Mesenchymal stem cell (in vitro differentiated cells and primary cell): ENCODE measurements at regions not wholly inside any gene's neighbourhood (a gene's known extent, or its start where the extent isn't known, plus 50 kb on each side); places are given as distances from the start of the nearest gene placed in this dataset.
"Not testable (repeated sequence)": the region's sequence is repeated elsewhere in the genome, so short reads cannot be mapped to it uniquely, and the experiment has no call there.

ENCODE experiments used
- DNase-seq: peaks from one replicate; pipeline ENCODE4 v3.0.0-alpha.2; 2013
- H2AFZ ChIP-seq: one replicate; pipeline ENCODE4 v1.6.1; 2013; ENCODE audit warnings: low read depth, mild to moderate bottlenecking, control low read depth, inconsistent platforms, low read length, moderate library complexity
- H2AK5ac ChIP-seq: 2 replicates; pipeline ENCODE4 v1.6.1; 2013; ENCODE audit warnings: low read length, moderate library complexity, mild to moderate bottlenecking, inconsistent platforms; ENCODE audit not compliant: severe bottlenecking
- H2BK120ac ChIP-seq: one replicate; pipeline ENCODE4 v1.6.1; 2013; ENCODE audit warnings: low read depth, mild to moderate bottlenecking, inconsistent platforms, low read length, moderate library complexity
- H2BK12ac ChIP-seq, 2 experiments: one replicate each; pipeline ENCODE4 v1.6.1; 2013; ENCODE audit warnings: inconsistent platforms in 2 of 2, low read length in 2 of 2, mild to moderate bottlenecking in 2 of 2, moderate library complexity in 2 of 2, control low read depth in 1 of 2
- H2BK15ac ChIP-seq: one replicate; pipeline ENCODE4 v1.6.1; 2013; ENCODE audit warnings: mild to moderate bottlenecking, low read depth, inconsistent platforms; ENCODE audit not compliant: poor library complexity, severe bottlenecking
- H2BK5ac ChIP-seq: 2 replicates; pipeline ENCODE4 v1.6.1; 2013; ENCODE audit warnings: low read depth, mild to moderate bottlenecking, low read length, control low read depth, inconsistent platforms; ENCODE audit not compliant: poor library complexity, severe bottlenecking
- H3K14ac ChIP-seq, 2 experiments: one replicate each; pipeline ENCODE4 v1.6.1; 2013; ENCODE audit warnings: inconsistent platforms in 2 of 2, low read length in 2 of 2, control low read depth in 1 of 2, mild to moderate bottlenecking in 1 of 2, moderate library complexity in 1 of 2
- H3K18ac ChIP-seq, 2 experiments: one replicate each; pipeline ENCODE4 v1.6.1; 2013; ENCODE audit warnings: inconsistent platforms in 2 of 2, low read length in 2 of 2, control low read depth in 1 of 2, low read depth in 1 of 2, mild to moderate bottlenecking in 1 of 2
- H3K23ac ChIP-seq, 2 experiments: one replicate each; pipeline ENCODE4 v1.6.1; 2013; ENCODE audit warnings: inconsistent platforms in 2 of 2, low read length in 2 of 2, mild to moderate bottlenecking in 2 of 2, moderate library complexity in 2 of 2, control low read depth in 1 of 2
- H3K27ac ChIP-seq: 2 replicates; pipeline ENCODE4 v1.5.1; 2013; ENCODE audit warnings: mild to moderate bottlenecking, moderate library complexity, low read length, control low read depth, inconsistent platforms; ENCODE audit not compliant: poor library complexity, severe bottlenecking
- H3K27me3 ChIP-seq, 2 experiments: 2 replicates each; pipeline versions ENCODE4 v1.6.1 to v1.7.0; 2013; ENCODE audit warnings: low read length in 2 of 2, mild to moderate bottlenecking in 2 of 2, moderate library complexity in 2 of 2, control low read depth in 1 of 2, inconsistent platforms in 1 of 2; ENCODE audit not compliant: control insufficient read depth in 1 of 2, insufficient read depth in 1 of 2
- H3K36me3 ChIP-seq, 2 experiments: 2 replicates each; pipeline versions ENCODE4 v1.6.1 to v1.7.0; 2013; ENCODE audit warnings: low read length in 2 of 2, control low read depth in 1 of 2, inconsistent platforms in 1 of 2, low read depth in 1 of 2, mild to moderate bottlenecking in 1 of 2; ENCODE audit not compliant: insufficient read depth in 2 of 2, control insufficient read depth in 1 of 2
- H3K4ac ChIP-seq, 2 experiments: one replicate each; pipeline ENCODE4 v1.6.1; 2013; ENCODE audit warnings: inconsistent platforms in 2 of 2, low read length in 2 of 2, mild to moderate bottlenecking in 2 of 2, moderate library complexity in 2 of 2, control low read depth in 1 of 2, low read depth in 1 of 2
- H3K4me1 ChIP-seq: 2 replicates; pipeline ENCODE4 v1.6.1; 2013; ENCODE audit warnings: low read depth, low read length, control low read depth; ENCODE audit not compliant: control insufficient read depth, insufficient read depth
- H3K4me2 ChIP-seq: 2 replicates; pipeline ENCODE4 v1.6.1; 2013; ENCODE audit warnings: low read length, mild to moderate bottlenecking, inconsistent platforms; ENCODE audit not compliant: poor library complexity, severe bottlenecking
- H3K4me3 ChIP-seq, 2 experiments: 2 replicates each; pipeline versions ENCODE4 v1.5.1 to v1.7.0; 2013; ENCODE audit warnings: low read length in 2 of 2, mild to moderate bottlenecking in 2 of 2, control low read depth in 1 of 2, low read depth in 1 of 2; ENCODE audit not compliant: insufficient read depth in 1 of 2
- H3K79me1 ChIP-seq: replicated peaks from 2 replicates; pipeline ENCODE4 v1.6.1; 2013; ENCODE audit warnings: mild to moderate bottlenecking, control low read depth, low read length, inconsistent platforms; ENCODE audit not compliant: poor library complexity, severe bottlenecking
- H3K9ac ChIP-seq: 2 replicates; pipeline ENCODE4 v1.7.0; 2013; ENCODE audit warnings: mild to moderate bottlenecking, low read length, moderate library complexity
- H3K9me3 ChIP-seq: 2 replicates; pipeline ENCODE4 v1.7.0; 2013; ENCODE audit warnings: mild to moderate bottlenecking, low read length; ENCODE audit not compliant: control insufficient read depth
- H4K8ac ChIP-seq: one replicate; pipeline ENCODE4 v1.6.1; 2013; ENCODE audit warnings: inconsistent platforms, mild to moderate bottlenecking, low read length, moderate library complexity
- H4K91ac ChIP-seq: one replicate; pipeline ENCODE4 v1.6.1; 2013; ENCODE audit warnings: mild to moderate bottlenecking, low read length, inconsistent platforms
- WGBS: methylation state at CpG from one replicate; pipeline ENCODE4 v1.1.7; 2013; ENCODE audit warnings: mixed read lengths; 5-methylcytosine and 5-hydroxymethylcytosine counted together

GRCh38 chr4:159926871-159927270 is 824.0 kb downstream of the RAPGEF2 start:
- no peak overlapping the region for H3K18ac ChIP-seq
- no peak overlapping the region for H3K4me2 ChIP-seq
- H3K9me3 ChIP-seq, result peaks cover 15% of the 10 kb centered on the region
- no peak overlapping the region for H2BK5ac ChIP-seq
- no peak overlapping the region for H2AK5ac ChIP-seq
- H2AFZ ChIP-seq, result no peak overlapping the region
- no peak overlapping the region for H2BK120ac ChIP-seq
- H3K36me3 ChIP-seq, result peaks cover 0 to 3% of the 10 kb centered on the region in 2 experiments
- no peaks in the 10 kb centered on the region for H3K79me1 ChIP-seq
- H3K4me3 ChIP-seq, result no peak overlapping the region
- H3K4ac ChIP-seq, result no peak overlapping the region
- DNase-seq, result no peak
- H3K4me1 ChIP-seq, result no peaks in the 10 kb centered on the region
- H3K9ac ChIP-seq, result no peak overlapping the region
- H3K23ac ChIP-seq, result no peak overlapping the region
- H4K91ac ChIP-seq, result no peak overlapping the region
- no peak overlapping the region for H4K8ac ChIP-seq
- WGBS, result 49% methylated on average over 1 of the region's 1 CpG
- H3K27me3 ChIP-seq, result no peaks in the 10 kb centered on the region
- H2BK12ac ChIP-seq, result no peak overlapping the region
- no peak overlapping the region for H3K14ac ChIP-seq
- peak overlapping the region; percentile 43 for H3K27ac ChIP-seq
- no peak overlapping the region for H2BK15ac ChIP-seq

- H2AK5ac ChIP-seq, result no peak overlapping the region
- no peak overlapping the region for H3K18ac ChIP-seq
- H3K23ac ChIP-seq, result no peak overlapping the region
- no peaks in the 10 kb centered on the region for H3K4me1 ChIP-seq
- H3K27ac ChIP-seq, result no peak overlapping the region
- no peaks in the 10 kb centered on the region for H3K27me3 ChIP-seq
- H2BK12ac ChIP-seq, result no peak overlapping the region
- H3K4ac ChIP-seq, result no peak overlapping the region
- no peaks in the 10 kb centered on the region for H3K79me1 ChIP-seq
- H2BK5ac ChIP-seq, result no peak overlapping the region
- no peak overlapping the region for H2BK120ac ChIP-seq
- no peak overlapping the region for H2AFZ ChIP-seq
- H4K8ac ChIP-seq, result no peak overlapping the region
- no peak overlapping the region for H3K4me3 ChIP-seq
- 85% methylated on average over 6 of the region's 6 CpGs for WGBS
- peaks cover 15% of the 10 kb centered on the region for H3K9me3 ChIP-seq
- no peak for DNase-seq
- no peak overlapping the region for H2BK15ac ChIP-seq
- no peak overlapping the region for H3K9ac ChIP-seq
- peaks cover 0 to 3% of the 10 kb centered on the region in 2 experiments for H3K36me3 ChIP-seq
- H3K4me2 ChIP-seq, result no peak overlapping the region
- no peak overlapping the region for H4K91ac ChIP-seq
- H3K14ac ChIP-seq, result no peak overlapping the region
Measured at GRCh38 chr4:159927781-159928180, 824.9 kb downstream of the RAPGEF2 start.

- H3K4me1 ChIP-seq, H3K36me3 ChIP-seq, H2AFZ ChIP-seq, H2BK15ac ChIP-seq, H4K8ac ChIP-seq, H4K91ac ChIP-seq, H2BK5ac ChIP-seq, H3K79me1 ChIP-seq, H3K14ac ChIP-seq, H3K18ac ChIP-seq, H3K27ac ChIP-seq, H3K4me3 ChIP-seq, H3K4me2 ChIP-seq, H3K9me3 ChIP-seq, H2BK12ac ChIP-seq, H3K4ac ChIP-seq, H3K9ac ChIP-seq, H3K23ac ChIP-seq, H2AK5ac ChIP-seq, H2BK120ac ChIP-seq, DNase-seq, H3K27me3 ChIP-seq: not testable (repeated sequence)
- WGBS, result 84% methylated on average over 8 of the region's 8 CpGs
Measured at GRCh38 chr4:159934602-159935001, 831.7 kb downstream of the RAPGEF2 start.

GRCh38 chr4:159937595-159937994 is 834.7 kb downstream of the RAPGEF2 start:
- Histone ChIP-seq H3K9ac (no peak overlapping the region), H2BK5ac (no peak overlapping the region), H2BK120ac (no peak overlapping the region), H3K79me1 (no peaks in the 10 kb centered on the region), H3K27me3 (no peaks in the 10 kb centered on the region), H3K4ac (no peak overlapping the region), H2BK12ac (no peak overlapping the region), H3K18ac (no peak overlapping the region), H3K36me3 (no peaks in the 10 kb centered on the region), H3K23ac (no peak overlapping the region), H2AFZ (no peak overlapping the region), H4K8ac (no peak overlapping the region), H3K4me3 (no peak overlapping the region), H2BK15ac (no peak overlapping the region), H3K9me3 (no peaks in the 10 kb centered on the region), H2AK5ac (no peak overlapping the region), H4K91ac (no peak overlapping the region), H3K4me1 (no peaks in the 10 kb centered on the region), H3K4me2 (no peak overlapping the region), H3K14ac (no peak overlapping the region), H3K27ac (no peak overlapping the region)
- 90% methylated on average over 1 of the region's 3 CpGs for WGBS
- DNase-seq, result no peak
